ENCODE measurements at regions not wholly inside any gene's neighbourhood (a gene's known extent, or its start where the extent isn't known, plus 50 kb on each side); places are given as distances from the start of the nearest gene placed in this dataset.
A peak's percentile ranks its signal among the peaks of the same experiment; 100 is the strongest.

GRCh38 chr21:15932726-15933125 is 202.9 kb downstream of the USP25 start:
- H4K20me1 ChIP-seq (ENCODE audit: insufficient read depth, low read length): no peaks in the 10 kb centered on the region
- H3K27me3 ChIP-seq (ENCODE audit: insufficient read depth, low read length): no peaks in the 10 kb centered on the region
- H3K9me3 ChIP-seq (ENCODE audit: low read depth, low read length): no peaks in the 10 kb centered on the region
- no peak overlapping the region for H3K27ac ChIP-seq (ENCODE audit: low read depth, low read length)
- H3K79me2 ChIP-seq (ENCODE audit: insufficient read depth, low read length): no peaks in the 10 kb centered on the region
- no peak overlapping the region for H3K4me2 ChIP-seq (ENCODE audit: insufficient read depth, low read length)
- no peaks in the 10 kb centered on the region for H3K36me3 ChIP-seq (ENCODE audit: insufficient read depth, low read length)
- no peaks in the 10 kb centered on the region for H3K4me1 ChIP-seq (ENCODE audit: insufficient read depth, low read length)
- no peak overlapping the region for H3K4me3 ChIP-seq (ENCODE audit: insufficient read depth, low read length)
- peak overlapping the region; percentile 12 for H2AFZ ChIP-seq (ENCODE audit: low read length)
- TF ChIP-seq CTCF (IDR thresholded peaks at IDR 0.05; ENCODE audit: extremely low read depth, low read depth, low read length): no peak
- no peak for DNase-seq (ENCODE audit: insufficient read length, low spot score, missing footprints)

GRCh38 chr21:15935530-15935929 is 205.7 kb downstream of the USP25 start:
- Histone ChIP-seq H3K79me2 (ENCODE audit: insufficient read depth, low read length) (no peaks in the 10 kb centered on the region), H3K27me3 (ENCODE audit: insufficient read depth, low read length) (no peaks in the 10 kb centered on the region), H3K4me1 (ENCODE audit: insufficient read depth, low read length) (no peaks in the 10 kb centered on the region), H3K27ac (ENCODE audit: low read depth, low read length) (no peak overlapping the region), H3K36me3 (ENCODE audit: insufficient read depth, low read length) (no peaks in the 10 kb centered on the region), H3K4me2 (ENCODE audit: insufficient read depth, low read length) (no peak overlapping the region), H2AFZ (ENCODE audit: low read length) (no peak overlapping the region), H3K4me3 (ENCODE audit: insufficient read depth, low read length) (no peak overlapping the region), H4K20me1 (ENCODE audit: insufficient read depth, low read length) (no peaks in the 10 kb centered on the region), H3K9me3 (ENCODE audit: low read depth, low read length) (no peaks in the 10 kb centered on the region)
- no peak for DNase-seq (ENCODE audit: insufficient read length, low spot score, missing footprints)
- TF ChIP-seq CTCF (IDR thresholded peaks at IDR 0.05; ENCODE audit: extremely low read depth, low read depth, low read length): no peak

- TF ChIP-seq CTCF (IDR thresholded peaks at IDR 0.05; ENCODE audit: extremely low read depth, low read depth, low read length): no peak
- no peak overlapping the region for H3K27ac ChIP-seq (ENCODE audit: low read depth, low read length)
- H4K20me1 ChIP-seq (ENCODE audit: insufficient read depth, low read length): no peaks in the 10 kb centered on the region
- H3K9me3 ChIP-seq (ENCODE audit: low read depth, low read length): no peaks in the 10 kb centered on the region
- no peaks in the 10 kb centered on the region for H3K4me1 ChIP-seq (ENCODE audit: insufficient read depth, low read length)
- H3K4me2 ChIP-seq (ENCODE audit: insufficient read depth, low read length): no peak overlapping the region
- H3K27me3 ChIP-seq (ENCODE audit: insufficient read depth, low read length): no peaks in the 10 kb centered on the region
- DNase-seq (ENCODE audit: insufficient read length, low spot score, missing footprints): no peak
- no peak overlapping the region for H2AFZ ChIP-seq (ENCODE audit: low read length)
- no peaks in the 10 kb centered on the region for H3K36me3 ChIP-seq (ENCODE audit: insufficient read depth, low read length)
- no peak overlapping the region for H3K4me3 ChIP-seq (ENCODE audit: insufficient read depth, low read length)
- no peaks in the 10 kb centered on the region for H3K79me2 ChIP-seq (ENCODE audit: insufficient read depth, low read length)
Measured at GRCh38 chr21:15943009-15943666, 213.4 kb downstream of the USP25 start.

GRCh38 chr21:15947677-15948076 is 217.9 kb downstream of the USP25 start:
- no peaks in the 10 kb centered on the region for H3K79me2 ChIP-seq (ENCODE audit: insufficient read depth, low read length)
- peak overlapping the region; percentile 81 for H2AFZ ChIP-seq (ENCODE audit: low read length)

More at GRCh38 chr21:15947677-15948076, 217.9 kb downstream of the USP25 start:
- Histone ChIP-seq H3K4me1 (ENCODE audit: insufficient read depth, low read length) (no peaks in the 10 kb centered on the region), H3K9me3 (ENCODE audit: low read depth, low read length) (no peaks in the 10 kb centered on the region), H4K20me1 (ENCODE audit: insufficient read depth, low read length) (no peaks in the 10 kb centered on the region), H3K4me3 (ENCODE audit: insufficient read depth, low read length) (no peak overlapping the region), H3K36me3 (ENCODE audit: insufficient read depth, low read length) (no peaks in the 10 kb centered on the region), H3K27ac (ENCODE audit: low read depth, low read length) (no peak overlapping the region), H3K4me2 (ENCODE audit: insufficient read depth, low read length) (no peak overlapping the region), H3K27me3 (ENCODE audit: insufficient read depth, low read length) (no peaks in the 10 kb centered on the region)
- DNase-seq (ENCODE audit: insufficient read length, low spot score, missing footprints): no peak
- no peak for TF ChIP-seq CTCF (IDR thresholded peaks at IDR 0.05; ENCODE audit: extremely low read depth, low read depth, low read length)
